CD14-positive monocyte (primary cell): ENCODE measurements at regions not wholly inside any gene's neighbourhood (a gene's known extent, or its start where the extent isn't known, plus 50 kb on each side); places are given as distances from the start of the nearest gene placed in this dataset.
A peak's percentile ranks its signal among the peaks of the same experiment; 100 is the strongest.

Experiments used
- DNase-seq, 3 donors: peaks; one replicate each; pipeline ENCODE4 v3.0.0-alpha.2; 2011 to 2022
- H2AFZ ChIP-seq: 2 replicates; pipeline ENCODE4 v1.6.0; 2012; ENCODE audit warnings: mild to moderate bottlenecking, low read depth, low read length, inconsistent platforms; ENCODE audit not compliant: insufficient read depth, poor library complexity, severe bottlenecking
- H3K27ac ChIP-seq, 2 donors: 1 replicate in 1 of 2; 2 replicates in 1 of 2; pipeline ENCODE4 v1.5.1; 2012 to 2013; ENCODE audit warnings: low read length in 2 of 2, control low read depth in 1 of 2, inconsistent platforms in 1 of 2, low read depth in 1 of 2, mild to moderate bottlenecking in 1 of 2
- H3K27me3 ChIP-seq, 2 donors: one replicate each; pipeline versions ENCODE4 v1.6.0 to v1.6.1; 2011 to 2013; ENCODE audit warnings: low read length in 2 of 2; ENCODE audit not compliant: control insufficient read depth in 2 of 2, insufficient read depth in 2 of 2
- H3K36me3 ChIP-seq, 2 donors: replicated peaks in 1 of 2; 1 replicate in 1 of 2; 2 replicates in 1 of 2; pipeline versions ENCODE4 v1.5.1 to v1.6.1; 2012 to 2013; ENCODE audit warnings: low read length in 2 of 2, control low read depth in 1 of 2, inconsistent platforms in 1 of 2, mild to moderate bottlenecking in 1 of 2; ENCODE audit not compliant: insufficient read depth in 2 of 2, control insufficient read depth in 1 of 2
- H3K4me1 ChIP-seq, 2 donors: 1 replicate in 1 of 2; 2 replicates in 1 of 2; pipeline versions ENCODE4 v1.5.1 to v1.6.1; 2012 to 2013; ENCODE audit warnings: low read length in 2 of 2, control low read depth in 1 of 2, inconsistent platforms in 1 of 2, mild to moderate bottlenecking in 1 of 2, moderate library complexity in 1 of 2; ENCODE audit not compliant: insufficient read depth in 2 of 2, control insufficient read depth in 1 of 2
- H3K4me2 ChIP-seq: replicated peaks from 2 replicates; pipeline ENCODE3; 2012; ENCODE audit warnings: low read length, moderate library complexity, mild to moderate bottlenecking; ENCODE audit not compliant: poor library complexity, severe bottlenecking; ENCODE audit errors: extremely low read depth
- H3K4me3 ChIP-seq, 3 experiments: fragments of 200-600 bp in 1 of 3; sonication (generic) in 1 of 3; replicated peaks in 1 of 3; 1 replicate in 2 of 3; 2 replicates in 1 of 3; pipeline ENCODE4 v1.5.1; 2011 to 2013; ENCODE audit warnings: low read length in 3 of 3, mild to moderate bottlenecking in 3 of 3, control low read depth in 2 of 3, low read depth in 2 of 3, inconsistent platforms in 1 of 3, moderate library complexity in 1 of 3
- H3K79me2 ChIP-seq: 2 replicates; pipeline ENCODE4 v1.6.0; 2012; ENCODE audit warnings: mild to moderate bottlenecking, control low read depth, inconsistent platforms, low read length, moderate library complexity; ENCODE audit not compliant: insufficient read depth
- H3K9ac ChIP-seq: 2 replicates; pipeline ENCODE4 v1.6.0; 2017; ENCODE audit warnings: low read length, mild to moderate bottlenecking; ENCODE audit not compliant: insufficient read depth, poor library complexity, severe bottlenecking
- H3K9me3 ChIP-seq, 2 donors: replicated peaks in 1 of 2; 1 replicate in 1 of 2; 2 replicates in 1 of 2; pipeline versions ENCODE4 v1.5.1 to v1.6.1; 2012 to 2013; ENCODE audit warnings: low read length in 2 of 2, control low read depth in 1 of 2; ENCODE audit not compliant: control insufficient read depth in 1 of 2, insufficient read depth in 1 of 2
- H4K20me1 ChIP-seq: 2 replicates; pipeline ENCODE4 v1.6.0; 2012; ENCODE audit warnings: mild to moderate bottlenecking, low read length, control low read depth, moderate library complexity; ENCODE audit not compliant: insufficient read depth
- H3K27ac Mint-ChIP-seq, 7 donors: one replicate each; pipeline ENCODE4 v1.8.0; 2020; ENCODE audit warnings: mild to moderate bottlenecking in 7 of 7, mixed read lengths in 7 of 7, moderate library complexity in 6 of 7, inconsistent platforms in 2 of 7
- H3K27me3 Mint-ChIP-seq, 3 donors: one replicate each; pipeline ENCODE4 v1.8.0; 2021 to 2022; ENCODE audit warnings: low read depth in 3 of 3, mild to moderate bottlenecking in 3 of 3, mixed read lengths in 3 of 3, moderate library complexity in 3 of 3, inconsistent platforms in 1 of 3
- H3K36me3 Mint-ChIP-seq, 2 donors: one replicate each; pipeline ENCODE4 v1.8.0; 2020; ENCODE audit warnings: mixed read lengths in 2 of 2, inconsistent platforms in 1 of 2, mild to moderate bottlenecking in 1 of 2
- H3K4me1 Mint-ChIP-seq: one replicate; pipeline ENCODE4 v1.8.0; 2020; ENCODE audit warnings: mild to moderate bottlenecking, mixed read lengths
- H3K4me3 Mint-ChIP-seq, 2 donors: one replicate each; pipeline ENCODE4 v1.8.0; 2020; ENCODE audit warnings: mild to moderate bottlenecking in 2 of 2, mixed read lengths in 2 of 2, moderate library complexity in 1 of 2
- H3K9me3 Mint-ChIP-seq, 7 donors: one replicate each; pipeline ENCODE4 v1.8.0; 2020 to 2022; ENCODE audit warnings: mixed read lengths in 7 of 7, mild to moderate bottlenecking in 6 of 7, moderate library complexity in 6 of 7, inconsistent platforms in 2 of 7
- CTCF ChIP-seq: fragments of 200-600 bp; IDR thresholded peaks from one replicate; pipeline ENCODE4 v1.8.0; 2022; ENCODE audit warnings: antibody characterized with exemption, mild to moderate bottlenecking
- WGBS: methylation state at CpG from one replicate; pipeline ENCODE4 v1.1.5; 2013; ENCODE audit warnings: missing lambda C conversion rate; ENCODE audit not compliant: insufficient coverage; 5-methylcytosine and 5-hydroxymethylcytosine counted together
- intact Hi-C, 2 donors: fragments of 100-400 bp; cut with micrococcal nuclease; formaldehyde crosslinking; loops; one replicate each; pipeline versions ENCODE4 v1.15.0 to v1.15.1; 2023

- no peaks in the 10 kb centered on the region for H3K79me2 ChIP-seq
- H3K4me1 ChIP-seq, result no peaks in the 10 kb centered on the region
- no peaks in the 10 kb centered on the region for H3K36me3 ChIP-seq
- H3K9me3 ChIP-seq, result no peaks in the 10 kb centered on the region
- no peaks in the 10 kb centered on the region for H4K20me1 ChIP-seq
- intact Hi-C loops, result no loop called here
- Mint-ChIP-seq H3K27me3 (peaks cover 0 to 3% (median 3%) of the 10 kb centered on the region in 3 donors), H3K36me3 (no peaks in the 10 kb centered on the region), H3K4me1 (no peaks in the 10 kb centered on the region), H3K27ac (no peak overlapping the region), H3K4me3 (no peak overlapping the region), H3K9me3 (no peaks in the 10 kb centered on the region)
- no peak overlapping the region for H3K4me3 ChIP-seq
- no peak overlapping the region for H2AFZ ChIP-seq
- H3K27ac ChIP-seq, result no peak overlapping the region
- no peak overlapping the region for H3K4me2 ChIP-seq
- WGBS, result 100% methylated on average over 1 of the region's 2 CpGs
- no peaks in the 10 kb centered on the region for H3K27me3 ChIP-seq
- H3K9ac ChIP-seq, result no peak overlapping the region
- TF ChIP-seq CTCF, result no peak
- no peak for DNase-seq
Measured at GRCh38 chr12:107477947-107478610, 207.5 kb upstream of the PWP1 start.

GRCh38 chr12:107478881-107479280 lies 206.7 kb upstream of the PWP1 start:
- Histone ChIP-seq H3K4me2 (no peak overlapping the region), H3K79me2 (no peaks in the 10 kb centered on the region), H4K20me1 (peaks cover 3% of the 10 kb centered on the region), H3K4me3 (no peak overlapping the region), H3K36me3 (no peaks in the 10 kb centered on the region), H3K27me3 (no peaks in the 10 kb centered on the region), H3K9me3 (no peaks in the 10 kb centered on the region), H3K27ac (no peak overlapping the region), H3K9ac (no peak overlapping the region), H3K4me1 (no peaks in the 10 kb centered on the region), H2AFZ (no peak overlapping the region)
- no peaks in the 10 kb centered on the region for H3K9me3 Mint-ChIP-seq
- TF ChIP-seq CTCF, result no peak
- intact Hi-C loops, result no loop called here
- peaks cover 0 to 3% (median 3%) of the 10 kb centered on the region in 3 donors for H3K27me3 Mint-ChIP-seq
- H3K4me1 Mint-ChIP-seq, result no peaks in the 10 kb centered on the region
- no CpG with 5 or more reads among the region's 1 CpG for WGBS
- H3K36me3 Mint-ChIP-seq, result no peaks in the 10 kb centered on the region
- DNase-seq, result no peak
- peak overlapping the region in 1 of 7 donors; percentile 33 for H3K27ac Mint-ChIP-seq
- H3K4me3 Mint-ChIP-seq, result no peak overlapping the region
